Body of pancreas (tissue), 4 donors: ENCODE measurements at regions not wholly inside any gene's neighbourhood (a gene's known extent, or its start where the extent isn't known, plus 50 kb on each side); places are given as distances from the start of the nearest gene placed in this dataset.

ENCODE experiments used
- ATAC-seq: fragments of 150-250 bp; one replicate; pipeline ENCODE4 v1.9.1; 2016
- DNase-seq, 4 donors: peaks; one replicate each; pipeline ENCODE4 v3.0.0-alpha.2; 2019
- H3K27ac ChIP-seq, 4 donors: fragments of 200-600 bp; sonication (generic); 1 replicate in 3 of 4; 2 replicates in 1 of 4; pipeline versions ENCODE4 v1.5.1 to v1.6.1; 2016 to 2019; ENCODE audit warnings: mild to moderate bottlenecking in 1 of 4, mixed read lengths in 1 of 4, moderate library complexity in 1 of 4
- H3K27me3 ChIP-seq, 2 donors: fragments of 200-600 bp; sonication (generic); one replicate each; pipeline ENCODE4 v1.6.0; 2016; ENCODE audit warnings: mild to moderate bottlenecking in 1 of 2
- H3K36me3 ChIP-seq, 2 donors: fragments of 200-600 bp; sonication (generic); replicated peaks in 1 of 2; 2 replicates each; pipeline ENCODE4 v1.5.1; 2016; ENCODE audit warnings: low read depth in 2 of 2; ENCODE audit not compliant: insufficient read depth in 1 of 2
- H3K4me1 ChIP-seq: fragments of 200-600 bp; sonication (generic); one replicate; pipeline ENCODE4 v1.6.0; 2016
- H3K4me3 ChIP-seq, 2 donors: fragments of 200-600 bp; sonication (generic); 1 replicate in 1 of 2; 2 replicates in 1 of 2; pipeline ENCODE4 v1.5.1; 2016 to 2019
- H3K9me3 ChIP-seq, 3 donors: fragments of 200-600 bp; sonication (generic); 1 replicate in 2 of 3; 2 replicates in 1 of 3; pipeline ENCODE4 v1.5.1; 2016
- POLR2A ChIP-seq, 3 donors: fragments of 450-650 bp; IDR thresholded peaks; one replicate each; pipeline ENCODE4 v1.6.1; 2016; ENCODE audit warnings: antibody characterized with exemption in 3 of 3, mild to moderate bottlenecking in 2 of 3
- WGBS, 2 donors: methylation state at CpG; one replicate each; pipeline ENCODE4 v1.1.5; 2017; 5-methylcytosine and 5-hydroxymethylcytosine counted together
- intact Hi-C: fragments of 100-400 bp; cut with DNase I; formaldehyde crosslinking; loops from one replicate; pipeline ENCODE4 v1.15.1; 2023
- TF ChIP-seq, protein P1 (sequence below), 7 experiments: fragments of 450-650 bp in 4 of 7; fragments of 200-600 bp in 3 of 7; sonication (generic) in 3 of 7; IDR thresholded peaks; one replicate each; pipeline ENCODE4 v1.5.1; 2016 to 2019; ENCODE audit warnings: antibody characterized with exemption in 7 of 7

DNA sequence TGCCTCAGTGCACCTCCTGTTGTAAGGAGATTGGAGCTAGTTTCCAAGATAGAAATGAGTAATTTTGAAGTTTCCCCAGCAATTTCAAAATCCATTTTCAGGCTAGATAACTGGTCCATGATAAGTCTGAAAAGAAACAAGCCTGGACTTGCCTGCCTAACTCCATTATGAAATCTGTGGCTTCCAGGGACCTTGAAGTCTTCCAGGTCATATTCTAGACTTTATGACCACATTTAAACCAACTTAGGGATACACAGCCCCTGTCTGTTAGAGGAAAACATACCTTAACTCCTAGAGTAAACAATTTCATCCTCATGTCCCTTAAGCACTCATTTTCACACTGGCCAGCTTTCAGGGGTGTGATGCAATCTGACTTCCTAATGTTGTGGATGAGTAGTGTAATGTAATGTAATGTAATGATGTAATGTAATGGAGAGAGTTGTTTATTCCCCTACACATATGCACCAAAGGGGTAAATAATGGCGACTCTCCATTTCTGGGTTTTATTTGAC lies 96.7 kb upstream of the FAM20A start:
- DNase-seq (peak in 1 of 4 donors; percentile 26), ATAC-seq (no peak)

DNA sequence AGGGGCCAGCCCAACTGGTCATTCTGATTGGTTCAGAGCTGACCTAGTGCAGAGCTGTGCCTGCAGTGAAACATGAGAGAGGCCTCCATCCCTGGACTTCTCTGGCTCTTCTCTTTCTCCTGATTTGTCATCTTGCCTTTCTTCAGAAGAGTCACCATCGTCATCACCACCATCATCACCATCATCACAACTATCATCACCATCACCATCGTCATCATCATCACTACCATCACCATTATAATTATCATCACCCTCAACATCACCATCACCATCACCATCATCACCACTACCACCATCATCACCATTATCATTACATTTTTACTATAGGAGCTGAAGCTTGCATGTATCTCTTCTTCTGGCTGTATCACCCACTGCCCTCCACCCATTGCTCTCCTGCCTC lies 94.5 kb upstream of the FAM20A start:
- DNase-seq (no peak), ATAC-seq (no peak)
- no peaks in the 10 kb centered on the region for H3K36me3 ChIP-seq
- no peak overlapping the region for H3K27ac ChIP-seq
- intact Hi-C loops = no loop called here
- H3K27me3 ChIP-seq = no peaks in the 10 kb centered on the region
- 81 to 83% methylated on average over 2 of the region's 2 CpGs for WGBS, 2 donors
- H3K9me3 ChIP-seq = no peaks in the 10 kb centered on the region
- TF ChIP-seq, protein P1, sequence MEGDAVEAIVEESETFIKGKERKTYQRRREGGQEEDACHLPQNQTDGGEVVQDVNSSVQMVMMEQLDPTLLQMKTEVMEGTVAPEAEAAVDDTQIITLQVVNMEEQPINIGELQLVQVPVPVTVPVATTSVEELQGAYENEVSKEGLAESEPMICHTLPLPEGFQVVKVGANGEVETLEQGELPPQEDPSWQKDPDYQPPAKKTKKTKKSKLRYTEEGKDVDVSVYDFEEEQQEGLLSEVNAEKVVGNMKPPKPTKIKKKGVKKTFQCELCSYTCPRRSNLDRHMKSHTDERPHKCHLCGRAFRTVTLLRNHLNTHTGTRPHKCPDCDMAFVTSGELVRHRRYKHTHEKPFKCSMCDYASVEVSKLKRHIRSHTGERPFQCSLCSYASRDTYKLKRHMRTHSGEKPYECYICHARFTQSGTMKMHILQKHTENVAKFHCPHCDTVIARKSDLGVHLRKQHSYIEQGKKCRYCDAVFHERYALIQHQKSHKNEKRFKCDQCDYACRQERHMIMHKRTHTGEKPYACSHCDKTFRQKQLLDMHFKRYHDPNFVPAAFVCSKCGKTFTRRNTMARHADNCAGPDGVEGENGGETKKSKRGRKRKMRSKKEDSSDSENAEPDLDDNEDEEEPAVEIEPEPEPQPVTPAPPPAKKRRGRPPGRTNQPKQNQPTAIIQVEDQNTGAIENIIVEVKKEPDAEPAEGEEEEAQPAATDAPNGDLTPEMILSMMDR (IDR thresholded peaks at IDR 0.05) = no peak
- no peak for TF ChIP-seq POLR2A (IDR thresholded peaks at IDR 0.05)
- no peaks in the 10 kb centered on the region for H3K4me1 ChIP-seq
- no peak overlapping the region for H3K4me3 ChIP-seq

More for the DNA sequence above, 96.7 kb upstream of the FAM20A start:
- H3K4me3 ChIP-seq = no peak overlapping the region
- no peaks in the 10 kb centered on the region for H3K36me3 ChIP-seq
- H3K27ac ChIP-seq = no peak overlapping the region
- 68 to 74% methylated on average over 1 of the region's 1 CpG for WGBS, 2 donors
- H3K9me3 ChIP-seq = no peaks in the 10 kb centered on the region
- H3K27me3 ChIP-seq = no peaks in the 10 kb centered on the region
- intact Hi-C loops = no loop called here
- no peaks in the 10 kb centered on the region for H3K4me1 ChIP-seq
- TF ChIP-seq POLR2A (IDR thresholded peaks at IDR 0.05) = no peak
- TF ChIP-seq, protein P1 (IDR thresholded peaks at IDR 0.05) = no peak

DNA sequence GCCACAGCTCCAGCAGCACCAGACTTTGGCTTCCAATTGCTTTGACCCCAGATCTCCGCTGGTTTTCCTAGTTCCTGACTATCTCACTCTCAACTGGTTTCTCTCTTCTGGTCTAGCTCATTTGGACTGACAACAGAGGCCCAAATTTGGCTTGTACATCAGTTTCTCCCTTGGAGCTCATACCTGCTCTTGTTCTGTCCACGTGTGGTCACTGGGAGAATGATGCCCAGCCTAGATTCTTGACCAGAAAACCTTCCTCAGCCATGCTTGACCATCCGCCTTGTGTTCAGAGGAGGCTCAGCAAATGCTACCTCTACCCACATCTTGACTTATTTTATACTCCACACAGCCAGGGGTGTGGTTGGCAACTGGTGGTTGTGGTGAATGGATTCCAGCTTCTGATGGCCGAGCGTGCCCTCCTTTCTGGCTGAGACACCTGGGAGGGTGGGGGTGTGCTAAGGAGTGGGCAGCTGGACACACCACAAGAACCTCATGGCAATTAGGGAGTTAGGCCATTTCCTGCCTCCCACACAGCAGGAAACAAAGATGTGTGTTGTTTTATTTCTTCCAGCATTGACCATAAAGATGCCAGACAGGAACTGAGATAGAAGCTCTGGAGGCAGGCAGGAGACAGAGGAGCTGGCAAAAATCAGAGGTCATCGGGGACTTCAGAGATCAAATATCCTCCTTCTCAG lies 93.8 kb upstream of the FAM20A start:
- no peak overlapping the region for H3K4me3 ChIP-seq
- no peak overlapping the region for H3K27ac ChIP-seq
- TF ChIP-seq, protein P1 (IDR thresholded peaks at IDR 0.05) = no peak
- no peak for TF ChIP-seq POLR2A (IDR thresholded peaks at IDR 0.05)
- no peaks in the 10 kb centered on the region for H3K36me3 ChIP-seq
- H3K27me3 ChIP-seq = no peaks in the 10 kb centered on the region
- H3K4me1 ChIP-seq = no peaks in the 10 kb centered on the region
- no peaks in the 10 kb centered on the region for H3K9me3 ChIP-seq
- 80 to 86% methylated on average over 6 of the region's 6 CpGs for WGBS, 2 donors
- DNase-seq = no peak
- no peak for ATAC-seq
- intact Hi-C loops = no loop called here

DNA sequence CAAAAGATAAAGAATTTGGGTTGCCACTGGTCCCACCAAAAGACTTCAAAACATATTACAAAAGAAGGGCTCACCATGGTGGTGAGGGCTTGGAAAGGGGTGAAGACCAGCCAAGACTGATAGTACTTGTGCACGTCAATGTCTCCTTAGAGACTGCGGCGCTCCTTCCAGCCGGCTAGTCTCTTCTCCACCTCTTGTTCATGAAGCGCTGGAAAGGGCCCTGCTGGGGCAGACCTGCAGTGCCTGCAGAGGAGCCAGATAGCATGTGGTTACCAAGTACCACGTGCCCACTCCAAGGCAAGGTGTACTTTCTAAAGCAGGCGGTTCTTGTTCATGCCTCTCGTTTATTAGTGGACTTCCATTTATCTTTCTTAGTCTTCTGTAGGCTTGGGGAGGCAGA lies 92.7 kb upstream of the FAM20A start:
- no peaks in the 10 kb centered on the region for H3K27me3 ChIP-seq
- 85% methylated on average over 8 of the region's 8 CpGs for WGBS, 2 donors
- H3K27ac ChIP-seq = no peak overlapping the region
- no peaks in the 10 kb centered on the region for H3K4me1 ChIP-seq
- TF ChIP-seq POLR2A (IDR thresholded peaks at IDR 0.05) = no peak
- TF ChIP-seq, protein P1 (IDR thresholded peaks at IDR 0.05) = no peak
- no peak for DNase-seq
- intact Hi-C loops = no loop called here
- H3K36me3 ChIP-seq = no peaks in the 10 kb centered on the region
- no peaks in the 10 kb centered on the region for H3K9me3 ChIP-seq
- H3K4me3 ChIP-seq = no peak overlapping the region
- ATAC-seq = no peak

DNA sequence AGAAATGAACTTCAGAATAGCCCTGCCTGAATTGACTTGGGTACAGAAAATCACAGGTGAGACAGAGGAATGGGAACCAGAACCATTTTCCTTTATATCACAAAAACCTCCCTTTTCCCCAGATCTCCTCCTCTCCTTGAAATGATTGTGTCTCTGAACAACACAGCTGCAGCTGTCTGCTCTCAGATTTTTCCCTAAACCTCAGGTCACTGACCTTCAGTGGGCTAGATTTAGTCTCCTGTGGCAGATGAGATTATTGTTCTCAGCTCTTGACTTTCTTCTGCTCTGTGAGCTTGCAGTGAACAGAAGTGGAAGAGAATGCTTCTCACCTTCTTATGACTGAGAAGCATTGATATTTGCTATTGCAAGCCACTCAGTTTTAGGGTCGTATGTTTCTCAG lies 92.3 kb upstream of the FAM20A start:
- Histone ChIP-seq H3K4me1 (no peaks in the 10 kb centered on the region), H3K9me3 (no peaks in the 10 kb centered on the region), H3K36me3 (no peaks in the 10 kb centered on the region), H3K4me3 (no peak overlapping the region), H3K27me3 (no peaks in the 10 kb centered on the region), H3K27ac (no peak overlapping the region)
- intact Hi-C loops = no loop called here
- TF ChIP-seq, protein P1 (IDR thresholded peaks at IDR 0.05) = no peak
- no peak for TF ChIP-seq POLR2A (IDR thresholded peaks at IDR 0.05)
- ATAC-seq (no peak), DNase-seq (no peak)
- 41 to 70% methylated on average over 1 of the region's 1 CpG for WGBS, 2 donors
